AG09309 (cell line): ENCODE measurements at regions not wholly inside any gene's neighbourhood (a gene's known extent, or its start where the extent isn't known, plus 50 kb on each side); places are given as distances from the start of the nearest gene placed in this dataset.
"Not testable (repeated sequence)": the region's sequence is repeated elsewhere in the genome, so short reads cannot be mapped to it uniquely, and the experiment has no call there.

Experiments used
- DNase-seq: peaks from one replicate; pipeline ENCODE4 v3.0.0-alpha.2; 2010; ENCODE audit warnings: low read depth
- H3K4me3 ChIP-seq: 2 replicates; pipeline ENCODE4 v1.5.1; 2011; ENCODE audit warnings: mild to moderate bottlenecking, low read depth, low read length, moderate library complexity; ENCODE audit not compliant: control insufficient read depth
- CTCF ChIP-seq: IDR thresholded peaks from 2 replicates; pipeline ENCODE4 v1.5.1; 2011; ENCODE audit warnings: mild to moderate bottlenecking, low read depth, low read length, inconsistent platforms; ENCODE audit not compliant: insufficient read depth, control insufficient read depth; ENCODE audit errors: missing control alignments

GRCh38 chr12:71385155-71385554 is 54.4 kb upstream of the LGR5 start:
- H3K4me3 ChIP-seq, result no peak overlapping the region
- no peak for DNase-seq
- no peak for TF ChIP-seq CTCF

GRCh38 chr12:71376711-71377355 is 62.8 kb upstream of the LGR5 start:
- not testable (repeated sequence) for DNase-seq, H3K4me3 ChIP-seq

- DNase-seq, result no peak
- no peak overlapping the region for H3K4me3 ChIP-seq
- no peak for TF ChIP-seq CTCF
These were observed 68.5 kb upstream of the LGR5 start for GRCh38 chr12:71371122-71371521.

- TF ChIP-seq CTCF, result no peak
- H3K4me3 ChIP-seq, result no peak overlapping the region
- no peak for DNase-seq
These were observed 79.6 kb upstream of the LGR5 start for GRCh38 chr12:71360013-71360412.

- H3K4me3 ChIP-seq, result no peak overlapping the region
- DNase-seq, result no peak
- no peak for TF ChIP-seq CTCF
These were observed 83.0 kb upstream of the LGR5 start for GRCh38 chr12:71356569-71356968.

GRCh38 chr12:71354871-71355270 is 84.7 kb upstream of the LGR5 start:
- no peak overlapping the region for H3K4me3 ChIP-seq
- TF ChIP-seq CTCF, result no peak
- DNase-seq, result no peak

GRCh38 chr12:71353607-71354006 is 86.0 kb upstream of the LGR5 start:
- no peak overlapping the region for H3K4me3 ChIP-seq
- DNase-seq, result no peak
- TF ChIP-seq CTCF, result no peak
